Gastroesophageal sphincter (tissue), 4 donors: ENCODE measurements at regions not wholly inside any gene's neighbourhood (a gene's known extent, or its start where the extent isn't known, plus 50 kb on each side); places are given as distances from the start of the nearest gene placed in this dataset.

Experiments used
- ATAC-seq: fragments of 150-250 bp; one replicate; pipeline ENCODE4 v1.9.1; 2016; ENCODE audit warnings: mild to moderate bottlenecking, moderate library complexity
- H3K27ac ChIP-seq, 4 donors: fragments of 200-600 bp; sonication (generic) in 3 of 4; 1 replicate in 3 of 4; 2 replicates in 1 of 4; pipeline ENCODE4 v1.5.1; 2016 to 2019
- H3K27me3 ChIP-seq: fragments of 200-600 bp; sonication (generic); one replicate; pipeline ENCODE4 v1.5.1; 2019
- H3K36me3 ChIP-seq, 2 donors: fragments of 200-600 bp; sonication (generic); one replicate each; pipeline ENCODE4 v1.5.1; 2019; ENCODE audit warnings: control low read depth in 1 of 2
- H3K4me1 ChIP-seq, 3 donors: fragments of 200-600 bp; sonication (generic); 1 replicate in 2 of 3; 2 replicates in 1 of 3; pipeline ENCODE4 v1.5.1; 2016 to 2019; ENCODE audit warnings: control low read depth in 2 of 3
- H3K4me3 ChIP-seq, 2 donors: fragments of 200-600 bp; sonication (generic); one replicate each; pipeline ENCODE4 v1.5.1; 2019; ENCODE audit warnings: mild to moderate bottlenecking in 1 of 2, moderate library complexity in 1 of 2
- H3K9me3 ChIP-seq, 3 donors: fragments of 200-600 bp; sonication (generic); one replicate each; pipeline ENCODE4 v1.5.1; 2017 to 2019; ENCODE audit warnings: control low read depth in 2 of 3
- EP300 ChIP-seq: sonication (generic); formaldehyde crosslinking; IDR thresholded peaks from one replicate; pipeline ENCODE4 v1.6.1; 2017; ENCODE audit warnings: antibody characterized with exemption, mild to moderate bottlenecking
- POLR2A ChIP-seq, 2 donors: fragments of 450-650 bp; IDR thresholded peaks; one replicate each; pipeline ENCODE4 v1.6.1; 2017; ENCODE audit warnings: antibody characterized with exemption in 2 of 2, mild to moderate bottlenecking in 2 of 2, moderate library complexity in 1 of 2
- POLR2AphosphoS5 ChIP-seq: sonication (generic); formaldehyde crosslinking; IDR thresholded peaks from one replicate; pipeline ENCODE4 v1.6.1; 2017; ENCODE audit warnings: antibody characterized with exemption
- WGBS, 2 donors: methylation state at CpG; one replicate each; pipeline ENCODE4 v1.1.5; 2018; ENCODE audit warnings: low coverage in 1 of 2; 5-methylcytosine and 5-hydroxymethylcytosine counted together
- TF ChIP-seq, protein P1 (sequence below), 4 experiments: fragments of 200-600 bp in 2 of 4; fragments of 450-650 bp in 2 of 4; sonication (generic) in 1 of 4; IDR thresholded peaks; one replicate each; pipeline ENCODE4 v1.5.1; 2017 to 2019; ENCODE audit warnings: antibody characterized with exemption in 4 of 4, mild to moderate bottlenecking in 2 of 4, moderate library complexity in 2 of 4

- Histone ChIP-seq H3K27ac (no peak overlapping the region), H3K9me3 (no peaks in the 10 kb centered on the region), H3K4me1 (no peaks in the 10 kb centered on the region), H3K27me3 (peaks cover 4% of the 10 kb centered on the region), H3K4me3 (no peak overlapping the region), H3K36me3 (no peaks in the 10 kb centered on the region)
- TF ChIP-seq, protein P1, sequence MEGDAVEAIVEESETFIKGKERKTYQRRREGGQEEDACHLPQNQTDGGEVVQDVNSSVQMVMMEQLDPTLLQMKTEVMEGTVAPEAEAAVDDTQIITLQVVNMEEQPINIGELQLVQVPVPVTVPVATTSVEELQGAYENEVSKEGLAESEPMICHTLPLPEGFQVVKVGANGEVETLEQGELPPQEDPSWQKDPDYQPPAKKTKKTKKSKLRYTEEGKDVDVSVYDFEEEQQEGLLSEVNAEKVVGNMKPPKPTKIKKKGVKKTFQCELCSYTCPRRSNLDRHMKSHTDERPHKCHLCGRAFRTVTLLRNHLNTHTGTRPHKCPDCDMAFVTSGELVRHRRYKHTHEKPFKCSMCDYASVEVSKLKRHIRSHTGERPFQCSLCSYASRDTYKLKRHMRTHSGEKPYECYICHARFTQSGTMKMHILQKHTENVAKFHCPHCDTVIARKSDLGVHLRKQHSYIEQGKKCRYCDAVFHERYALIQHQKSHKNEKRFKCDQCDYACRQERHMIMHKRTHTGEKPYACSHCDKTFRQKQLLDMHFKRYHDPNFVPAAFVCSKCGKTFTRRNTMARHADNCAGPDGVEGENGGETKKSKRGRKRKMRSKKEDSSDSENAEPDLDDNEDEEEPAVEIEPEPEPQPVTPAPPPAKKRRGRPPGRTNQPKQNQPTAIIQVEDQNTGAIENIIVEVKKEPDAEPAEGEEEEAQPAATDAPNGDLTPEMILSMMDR (IDR thresholded peaks at IDR 0.05) = no peak
- TF ChIP-seq EP300 (no peak), POLR2A (IDR thresholded peaks at IDR 0.05) (no peak), POLR2AphosphoS5 (no peak)
- ATAC-seq = no peak
- WGBS, 2 donors = 29 to 30% methylated on average over 2 to 4 of the region's 4 CpGs
Measured at GRCh38 chr2:4265936-4266335, 562.6 kb downstream of the DCDC2C start.

DNA sequence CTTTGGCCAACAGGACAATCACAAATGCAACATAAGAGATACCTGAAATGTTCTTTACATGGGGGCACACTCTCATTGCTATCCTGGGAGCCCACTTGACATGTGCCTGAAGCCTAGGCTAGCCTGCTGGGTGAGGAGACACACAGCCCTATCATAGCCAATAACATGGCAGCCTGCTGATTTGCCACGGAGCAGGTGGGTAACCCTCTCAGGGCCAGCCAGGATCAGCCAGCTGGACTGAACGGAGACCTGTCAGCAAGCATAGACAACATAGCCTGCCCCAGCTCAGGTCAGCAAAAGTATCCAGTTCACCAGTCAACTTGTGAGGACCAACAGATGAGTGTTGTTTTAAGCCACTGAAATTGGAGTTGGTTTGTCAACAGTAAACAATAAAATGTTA lies 566.5 kb downstream of the DCDC2C start:
- no peak overlapping the region for H3K4me3 ChIP-seq
- TF ChIP-seq EP300 (no peak), POLR2AphosphoS5 (no peak), POLR2A (IDR thresholded peaks at IDR 0.05) (no peak)
- TF ChIP-seq, protein P1 (IDR thresholded peaks at IDR 0.05) = no peak
- WGBS, 2 donors = 80 to 100% methylated on average over 1 of the region's 2 CpGs

DNA sequence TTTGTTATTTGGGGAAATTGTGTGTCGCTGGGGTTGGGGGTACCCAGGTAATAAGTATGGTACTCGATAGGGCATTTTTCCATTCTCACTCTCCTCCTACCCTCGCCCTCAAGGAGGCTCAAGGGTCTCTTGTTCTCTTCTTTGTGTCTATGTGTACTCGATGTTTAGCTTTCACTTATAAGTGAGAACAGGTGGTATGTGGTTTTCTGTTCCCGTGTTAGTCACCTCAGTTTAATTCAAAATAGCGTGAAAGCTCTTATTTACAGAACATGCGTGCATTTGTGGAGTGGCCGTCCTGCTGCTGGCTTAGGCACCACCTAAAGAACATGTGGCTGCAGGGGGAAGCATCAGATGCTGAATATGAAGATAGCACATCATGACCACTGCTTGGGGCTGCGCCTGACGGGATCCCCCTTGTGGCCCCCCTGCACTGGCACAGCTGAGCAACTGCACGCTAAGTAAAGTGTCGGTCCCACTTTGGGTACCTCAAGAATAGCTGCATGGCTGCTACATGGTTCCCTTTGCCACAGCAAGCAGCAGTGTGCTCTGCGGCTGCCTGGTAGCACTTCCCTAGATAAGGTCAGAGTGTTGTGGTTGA lies 569.0 kb downstream of the DCDC2C start:
- Histone ChIP-seq H3K9me3 (no peaks in the 10 kb centered on the region), H3K27ac (no peak overlapping the region), H3K36me3 (no peaks in the 10 kb centered on the region), H3K4me3 (no peak overlapping the region), H3K27me3 (no peaks in the 10 kb centered on the region), H3K4me1 (no peaks in the 10 kb centered on the region)
- ATAC-seq = no peak
- no peak for TF ChIP-seq EP300
- TF ChIP-seq POLR2AphosphoS5 = no peak
- WGBS, 2 donors = 82 to 94% methylated on average over 7 of the region's 13 CpGs

More for the DNA sequence above, 566.5 kb downstream of the DCDC2C start:
- H3K27ac ChIP-seq = no peak overlapping the region
- no peaks in the 10 kb centered on the region for H3K27me3 ChIP-seq
- H3K4me1 ChIP-seq = no peaks in the 10 kb centered on the region
- no peaks in the 10 kb centered on the region for H3K9me3 ChIP-seq
- no peaks in the 10 kb centered on the region for H3K36me3 ChIP-seq
- ATAC-seq = peak; percentile 19

DNA sequence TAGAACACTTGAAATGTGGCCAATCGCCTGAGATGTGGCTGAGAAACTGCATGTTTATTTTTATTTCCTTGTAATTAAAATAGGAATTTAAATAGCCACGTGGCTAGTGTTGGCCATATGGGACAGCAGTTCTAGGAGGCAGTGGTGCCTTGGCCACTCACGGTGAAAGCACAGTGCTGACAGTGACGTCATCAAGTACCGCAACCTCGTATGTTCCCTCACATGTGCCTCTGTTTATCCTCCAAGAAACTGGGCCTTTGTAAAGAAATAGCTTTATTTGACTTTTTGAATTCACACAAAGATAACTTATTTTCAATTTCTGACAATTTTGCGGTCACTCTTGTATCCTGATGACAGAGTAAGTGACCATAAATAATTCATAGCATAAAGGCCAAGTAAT lies 575.0 kb downstream of the DCDC2C start:
- no peaks in the 10 kb centered on the region for H3K27me3 ChIP-seq
- ATAC-seq = no peak
- H3K27ac ChIP-seq = no peak overlapping the region
- H3K4me3 ChIP-seq = no peak overlapping the region
- H3K9me3 ChIP-seq = no peaks in the 10 kb centered on the region
- TF ChIP-seq, protein P1 (IDR thresholded peaks at IDR 0.05) = no peak
- TF ChIP-seq EP300 (no peak), POLR2A (IDR thresholded peaks at IDR 0.05) (no peak), POLR2AphosphoS5 (no peak)
- 88 to 90% methylated on average over 4 to 7 of the region's 7 CpGs for WGBS, 2 donors
- no peaks in the 10 kb centered on the region for H3K36me3 ChIP-seq
- no peaks in the 10 kb centered on the region for H3K4me1 ChIP-seq

DNA sequence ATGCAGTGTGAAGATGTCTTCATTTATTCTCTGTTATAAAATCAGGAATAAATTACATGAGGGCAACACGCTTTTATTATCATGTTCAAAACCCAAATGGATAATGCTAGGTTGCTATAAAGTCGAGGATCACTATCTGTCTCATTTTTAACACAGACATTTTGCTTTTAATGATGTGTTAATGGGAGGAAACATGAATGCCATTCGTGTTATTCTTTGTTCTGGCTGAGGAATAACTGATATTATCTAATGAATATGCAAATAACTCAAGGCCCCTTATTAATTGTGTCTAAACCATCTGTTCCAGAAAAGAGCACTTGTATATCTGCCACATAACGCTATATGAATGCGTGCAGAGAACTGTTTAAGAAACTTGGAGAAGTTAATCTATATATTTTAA lies 576.1 kb downstream of the DCDC2C start:
- ATAC-seq = no peak
- H3K27ac ChIP-seq = no peak overlapping the region
- 57 to 70% methylated on average over 5 of the region's 5 CpGs for WGBS, 2 donors

More for the DNA sequence above, 576.1 kb downstream of the DCDC2C start:
- Histone ChIP-seq H3K9me3 (no peaks in the 10 kb centered on the region), H3K27me3 (no peaks in the 10 kb centered on the region), H3K4me3 (no peak overlapping the region), H3K4me1 (no peaks in the 10 kb centered on the region), H3K36me3 (no peaks in the 10 kb centered on the region)
- TF ChIP-seq POLR2AphosphoS5 (no peak), EP300 (no peak), POLR2A (IDR thresholded peaks at IDR 0.05) (no peak)
- TF ChIP-seq, protein P1 (IDR thresholded peaks at IDR 0.05) = no peak
